Naive thymus-derived CD8-positive, alpha-beta T cell (primary cell): ENCODE measurements at regions not wholly inside any gene's neighbourhood (a gene's known extent, or its start where the extent isn't known, plus 50 kb on each side); places are given as distances from the start of the nearest gene placed in this dataset.

Experiments
- ATAC-seq, 2 donors: fragments of 150-1000 bp; cut with Tn5 transposase in 1 of 2; sonication (Bioruptor Pico), chemical (Tn5 transposase) in 1 of 2; 1 replicate in 1 of 2; 2 replicates in 1 of 2; pipeline ENCODE4 v1.10.0; 2021; ENCODE audit warnings: mild to moderate bottlenecking in 2 of 2, moderate library complexity in 2 of 2
- POLR2A ChIA-PET: fragments of 350-600 bp; sonication (Branson Sonifier 250); formaldehyde crosslinking; loops from one replicate; lab custom pipeline; 2021; ENCODE audit warnings: antibody characterized with exemption; lab: Charles Lee
- DNase-seq, 10 donors: peaks; one replicate each; pipeline versions ENCODE4 v3.0.0 to v3.0.0-alpha.2; 2020 to 2022
- H3K27ac Mint-ChIP-seq, 10 donors: one replicate each; pipeline ENCODE4 v1.8.0; 2020 to 2022; ENCODE audit warnings: mild to moderate bottlenecking in 10 of 10, mixed read lengths in 10 of 10, moderate library complexity in 4 of 10, inconsistent platforms in 1 of 10
- H3K27me3 Mint-ChIP-seq, 5 donors: one replicate each; pipeline ENCODE4 v1.8.0; 2021 to 2022; ENCODE audit warnings: mixed read lengths in 5 of 5
- H3K36me3 Mint-ChIP-seq, 3 donors: one replicate each; pipeline ENCODE4 v1.8.0; 2020 to 2022; ENCODE audit warnings: mixed read lengths in 3 of 3, mild to moderate bottlenecking in 2 of 3, inconsistent platforms in 1 of 3
- H3K4me1 Mint-ChIP-seq, 4 donors: one replicate each; pipeline ENCODE4 v1.8.0; 2021 to 2022; ENCODE audit warnings: mixed read lengths in 4 of 4
- H3K4me3 Mint-ChIP-seq, 10 donors: one replicate each; pipeline ENCODE4 v1.8.0; 2020 to 2022; ENCODE audit warnings: mild to moderate bottlenecking in 10 of 10, mixed read lengths in 10 of 10, moderate library complexity in 6 of 10, inconsistent platforms in 1 of 10
- H3K9me3 Mint-ChIP-seq, 9 donors: one replicate each; pipeline ENCODE4 v1.8.0; 2020 to 2022; ENCODE audit warnings: mixed read lengths in 9 of 9, mild to moderate bottlenecking in 3 of 9, inconsistent platforms in 1 of 9, moderate library complexity in 1 of 9

GRCh38 chr7:49112647-49113046, 188.3 kb downstream of the CDC14C start:
- H3K27ac Mint-ChIP-seq, result no peak overlapping the region
- H3K27me3 Mint-ChIP-seq, result no peaks in the 10 kb centered on the region
- H3K4me1 Mint-ChIP-seq, result no peaks in the 10 kb centered on the region
- H3K36me3 Mint-ChIP-seq, result no peaks in the 10 kb centered on the region
- POLR2A ChIA-PET, result no interaction called here
- H3K4me3 Mint-ChIP-seq, result no peak overlapping the region
- DNase-seq, result no peak
- no peak for ATAC-seq
- peaks cover 6 to 32% (median 12%) of the 10 kb centered on the region in 9 donors for H3K9me3 Mint-ChIP-seq

GRCh38 chr7:49119706-49120105, 195.4 kb downstream of the CDC14C start:
- Mint-ChIP-seq H3K9me3 (peaks cover 0 to 11% (median 5%) of the 10 kb centered on the region in 9 donors), H3K27ac (no peak overlapping the region), H3K27me3 (peaks cover 0 to 2% (median 0%) of the 10 kb centered on the region in 5 donors), H3K4me3 (no peak overlapping the region), H3K4me1 (no peaks in the 10 kb centered on the region), H3K36me3 (no peaks in the 10 kb centered on the region)
- ATAC-seq (no peak), DNase-seq (no peak)
- POLR2A ChIA-PET, result no interaction called here

- peaks cover 0 to 19% (median 7%) of the 10 kb centered on the region in 9 donors for H3K9me3 Mint-ChIP-seq
- H3K36me3 Mint-ChIP-seq, result no peaks in the 10 kb centered on the region
- no peaks in the 10 kb centered on the region for H3K4me1 Mint-ChIP-seq
- DNase-seq, result no peak
- no peak overlapping the region for H3K27ac Mint-ChIP-seq
- POLR2A ChIA-PET, result no interaction called here
- ATAC-seq, result no peak
- no peaks in the 10 kb centered on the region for H3K27me3 Mint-ChIP-seq
- no peak overlapping the region for H3K4me3 Mint-ChIP-seq
Measured at GRCh38 chr7:49125246-49125645, 200.9 kb downstream of the CDC14C start.

GRCh38 chr7:49127359-49127913, 203.1 kb downstream of the CDC14C start:
- Mint-ChIP-seq H3K27ac (no peak overlapping the region), H3K36me3 (no peaks in the 10 kb centered on the region), H3K9me3 (peaks cover 0 to 14% (median 6%) of the 10 kb centered on the region in 9 donors), H3K4me1 (no peaks in the 10 kb centered on the region), H3K27me3 (no peaks in the 10 kb centered on the region), H3K4me3 (no peak overlapping the region)
- POLR2A ChIA-PET, result no interaction called here
- no peak for ATAC-seq
- no peak for DNase-seq

GRCh38 chr7:49137978-49138377, 213.6 kb downstream of the CDC14C start:
- DNase-seq (no peak), ATAC-seq (no peak)
- peaks cover 0 to 21% (median 3%) of the 10 kb centered on the region in 9 donors for H3K9me3 Mint-ChIP-seq
- H3K36me3 Mint-ChIP-seq, result no peaks in the 10 kb centered on the region
- H3K4me3 Mint-ChIP-seq, result no peak overlapping the region
- no peaks in the 10 kb centered on the region for H3K4me1 Mint-ChIP-seq
- H3K27me3 Mint-ChIP-seq, result no peaks in the 10 kb centered on the region
- no peak overlapping the region for H3K27ac Mint-ChIP-seq
- POLR2A ChIA-PET, result no interaction called here

GRCh38 chr7:49150486-49150885, 226.1 kb downstream of the CDC14C start:
- ATAC-seq (no peak), DNase-seq (no peak)
- H3K36me3 Mint-ChIP-seq, result no peaks in the 10 kb centered on the region
- H3K4me1 Mint-ChIP-seq, result no peaks in the 10 kb centered on the region
- POLR2A ChIA-PET, result no interaction called here
- no peak overlapping the region for H3K4me3 Mint-ChIP-seq
- H3K27me3 Mint-ChIP-seq, result no peaks in the 10 kb centered on the region
- no peak overlapping the region for H3K27ac Mint-ChIP-seq
- peaks cover 0 to 23% (median 4%) of the 10 kb centered on the region in 9 donors for H3K9me3 Mint-ChIP-seq

- no peaks in the 10 kb centered on the region for H3K4me1 Mint-ChIP-seq
- H3K36me3 Mint-ChIP-seq, result no peaks in the 10 kb centered on the region
- no peaks in the 10 kb centered on the region for H3K27me3 Mint-ChIP-seq
- POLR2A ChIA-PET, result no interaction called here
- H3K9me3 Mint-ChIP-seq, result peaks cover 0 to 22% (median 3%) of the 10 kb centered on the region in 9 donors
- DNase-seq (no peak), ATAC-seq (no peak)
- no peak overlapping the region for H3K4me3 Mint-ChIP-seq
- no peak overlapping the region for H3K27ac Mint-ChIP-seq
Measured at GRCh38 chr7:49151146-49151545, 226.8 kb downstream of the CDC14C start.

- ATAC-seq (no peak), DNase-seq (no peak)
- no peaks in the 10 kb centered on the region for H3K27me3 Mint-ChIP-seq
- POLR2A ChIA-PET, result no interaction called here
- no peaks in the 10 kb centered on the region for H3K4me1 Mint-ChIP-seq
- no peak overlapping the region for H3K27ac Mint-ChIP-seq
- H3K36me3 Mint-ChIP-seq, result no peaks in the 10 kb centered on the region
- no peak overlapping the region for H3K4me3 Mint-ChIP-seq
- peaks cover 0 to 9% (median 0%) of the 10 kb centered on the region in 9 donors for H3K9me3 Mint-ChIP-seq
Measured at GRCh38 chr7:49158321-49158720, 234.0 kb downstream of the CDC14C start.

- H3K9me3 Mint-ChIP-seq, result peaks cover 0 to 11% (median 0%) of the 10 kb centered on the region in 9 donors
- no peak for ATAC-seq
- H3K4me1 Mint-ChIP-seq, result no peaks in the 10 kb centered on the region
- no peaks in the 10 kb centered on the region for H3K27me3 Mint-ChIP-seq
- no peak overlapping the region for H3K27ac Mint-ChIP-seq
- H3K4me3 Mint-ChIP-seq, result no peak overlapping the region
- H3K36me3 Mint-ChIP-seq, result no peaks in the 10 kb centered on the region
- POLR2A ChIA-PET, result no interaction called here
- DNase-seq, result no peak
Measured at GRCh38 chr7:49159536-49159935, 235.2 kb downstream of the CDC14C start.

GRCh38 chr7:49166441-49166840, 242.1 kb downstream of the CDC14C start:
- POLR2A ChIA-PET, result no interaction called here
- DNase-seq, result no peak
- ATAC-seq, result no peak
- Mint-ChIP-seq H3K4me1 (no peaks in the 10 kb centered on the region), H3K36me3 (no peaks in the 10 kb centered on the region), H3K27ac (no peak overlapping the region), H3K27me3 (no peaks in the 10 kb centered on the region), H3K4me3 (no peak overlapping the region), H3K9me3 (peaks cover 0 to 10% (median 0%) of the 10 kb centered on the region in 9 donors)

- no peak overlapping the region for H3K27ac Mint-ChIP-seq
- H3K27me3 Mint-ChIP-seq, result no peaks in the 10 kb centered on the region
- POLR2A ChIA-PET, result no interaction called here
- ATAC-seq (no peak), DNase-seq (no peak)
- H3K4me1 Mint-ChIP-seq, result no peaks in the 10 kb centered on the region
- no peak overlapping the region for H3K4me3 Mint-ChIP-seq
- peaks cover 0 to 5% (median 3%) of the 10 kb centered on the region in 9 donors for H3K9me3 Mint-ChIP-seq
- H3K36me3 Mint-ChIP-seq, result no peaks in the 10 kb centered on the region
Measured at GRCh38 chr7:49172639-49173038, 248.3 kb downstream of the CDC14C start.

- H3K4me3 Mint-ChIP-seq, result no peak overlapping the region
- H3K27me3 Mint-ChIP-seq, result no peaks in the 10 kb centered on the region
- ATAC-seq (no peak), DNase-seq (no peak)
- POLR2A ChIA-PET, result no interaction called here
- H3K9me3 Mint-ChIP-seq, result peaks cover 0 to 10% (median 2%) of the 10 kb centered on the region in 9 donors
- no peak overlapping the region for H3K27ac Mint-ChIP-seq
- no peaks in the 10 kb centered on the region for H3K4me1 Mint-ChIP-seq
- H3K36me3 Mint-ChIP-seq, result no peaks in the 10 kb centered on the region
Measured at GRCh38 chr7:49174396-49174795, 250.0 kb downstream of the CDC14C start.

- Mint-ChIP-seq H3K27me3 (no peaks in the 10 kb centered on the region), H3K4me1 (no peaks in the 10 kb centered on the region)
- POLR2A ChIA-PET, result no interaction called here
Measured at GRCh38 chr7:49187543-49188268, 263.4 kb downstream of the CDC14C start.

More at GRCh38 chr7:49187543-49188268, 263.4 kb downstream of the CDC14C start:
- peaks cover 0 to 18% (median 2%) of the 10 kb centered on the region in 9 donors for H3K9me3 Mint-ChIP-seq
- no peaks in the 10 kb centered on the region for H3K36me3 Mint-ChIP-seq
- H3K4me3 Mint-ChIP-seq, result no peak overlapping the region
- DNase-seq (no peak), ATAC-seq (no peak)
- no peak overlapping the region for H3K27ac Mint-ChIP-seq
